ENCODE measurements at regions not wholly inside any gene's neighbourhood (a gene's known extent, or its start where the extent isn't known, plus 50 kb on each side); places are given as distances from the start of the nearest gene placed in this dataset.

DNA sequence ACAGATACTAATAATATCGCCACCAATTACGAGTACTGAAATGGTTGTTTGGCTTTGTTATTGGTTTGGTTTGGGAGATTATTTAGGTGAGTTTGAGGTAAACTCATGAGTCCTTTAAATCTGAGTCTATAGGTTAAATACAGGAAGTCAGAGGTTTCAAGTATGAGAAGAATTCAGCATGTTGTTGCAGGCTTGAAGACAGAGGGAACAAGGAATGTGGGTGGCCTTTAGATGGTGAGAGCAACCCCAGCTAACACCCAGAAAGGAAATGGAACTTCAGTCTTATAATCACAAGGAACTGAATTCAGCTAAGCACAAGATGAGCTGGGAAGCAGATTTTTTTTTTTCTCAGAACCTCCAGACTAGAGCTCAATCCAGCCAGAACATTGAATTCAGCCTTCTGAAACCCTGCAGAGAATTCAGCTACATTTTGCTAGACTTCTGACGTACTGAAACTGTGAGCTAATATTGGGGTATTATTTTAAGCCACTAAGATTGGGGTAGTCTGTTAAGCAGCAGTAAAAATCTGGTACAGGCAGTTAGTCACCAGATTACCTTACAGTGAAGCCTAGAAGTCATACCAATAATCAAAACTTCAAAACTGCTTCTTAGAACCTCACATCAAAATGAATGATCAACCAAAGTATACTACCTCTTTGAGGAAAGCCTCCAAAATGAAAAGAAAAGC is 216.0 kb upstream of the PUM3 start:
- DNase-seq (ENCODE audit: low read depth), result no peak
- H3K4me3 ChIP-seq (ENCODE audit: control insufficient read depth, low read depth, low read length), result no peak overlapping the region
- TF ChIP-seq, protein P1, sequence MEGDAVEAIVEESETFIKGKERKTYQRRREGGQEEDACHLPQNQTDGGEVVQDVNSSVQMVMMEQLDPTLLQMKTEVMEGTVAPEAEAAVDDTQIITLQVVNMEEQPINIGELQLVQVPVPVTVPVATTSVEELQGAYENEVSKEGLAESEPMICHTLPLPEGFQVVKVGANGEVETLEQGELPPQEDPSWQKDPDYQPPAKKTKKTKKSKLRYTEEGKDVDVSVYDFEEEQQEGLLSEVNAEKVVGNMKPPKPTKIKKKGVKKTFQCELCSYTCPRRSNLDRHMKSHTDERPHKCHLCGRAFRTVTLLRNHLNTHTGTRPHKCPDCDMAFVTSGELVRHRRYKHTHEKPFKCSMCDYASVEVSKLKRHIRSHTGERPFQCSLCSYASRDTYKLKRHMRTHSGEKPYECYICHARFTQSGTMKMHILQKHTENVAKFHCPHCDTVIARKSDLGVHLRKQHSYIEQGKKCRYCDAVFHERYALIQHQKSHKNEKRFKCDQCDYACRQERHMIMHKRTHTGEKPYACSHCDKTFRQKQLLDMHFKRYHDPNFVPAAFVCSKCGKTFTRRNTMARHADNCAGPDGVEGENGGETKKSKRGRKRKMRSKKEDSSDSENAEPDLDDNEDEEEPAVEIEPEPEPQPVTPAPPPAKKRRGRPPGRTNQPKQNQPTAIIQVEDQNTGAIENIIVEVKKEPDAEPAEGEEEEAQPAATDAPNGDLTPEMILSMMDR (IDR thresholded peaks at IDR 0.05; ENCODE audit: control insufficient read depth, insufficient read depth, low read depth, low read length, missing control alignments), result no peak

DNA sequence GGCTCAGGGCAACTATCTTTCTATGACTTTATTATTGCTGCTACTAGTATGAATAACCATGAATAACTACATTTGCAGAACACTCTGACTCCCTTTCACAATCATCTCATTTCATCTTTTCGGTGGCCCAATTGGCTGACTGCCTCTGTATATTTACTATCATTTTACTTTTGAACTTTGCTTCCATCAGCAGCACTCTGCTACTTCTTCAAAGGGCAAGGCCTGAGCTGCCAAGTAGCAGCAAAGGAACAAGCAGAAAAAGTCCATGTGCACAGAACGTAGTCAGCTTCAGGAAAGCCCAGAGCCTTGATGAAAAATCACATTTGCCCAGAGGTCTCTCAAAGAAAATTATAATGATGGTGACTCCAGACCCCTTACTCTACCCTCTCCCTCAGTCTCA is 214.5 kb upstream of the PUM3 start:
- no peak overlapping the region for H3K4me3 ChIP-seq (ENCODE audit: control insufficient read depth, low read depth, low read length)
- TF ChIP-seq, protein P1 (IDR thresholded peaks at IDR 0.05; ENCODE audit: control insufficient read depth, insufficient read depth, low read depth, low read length, missing control alignments), result no peak
- DNase-seq (ENCODE audit: low read depth), result no peak

DNA sequence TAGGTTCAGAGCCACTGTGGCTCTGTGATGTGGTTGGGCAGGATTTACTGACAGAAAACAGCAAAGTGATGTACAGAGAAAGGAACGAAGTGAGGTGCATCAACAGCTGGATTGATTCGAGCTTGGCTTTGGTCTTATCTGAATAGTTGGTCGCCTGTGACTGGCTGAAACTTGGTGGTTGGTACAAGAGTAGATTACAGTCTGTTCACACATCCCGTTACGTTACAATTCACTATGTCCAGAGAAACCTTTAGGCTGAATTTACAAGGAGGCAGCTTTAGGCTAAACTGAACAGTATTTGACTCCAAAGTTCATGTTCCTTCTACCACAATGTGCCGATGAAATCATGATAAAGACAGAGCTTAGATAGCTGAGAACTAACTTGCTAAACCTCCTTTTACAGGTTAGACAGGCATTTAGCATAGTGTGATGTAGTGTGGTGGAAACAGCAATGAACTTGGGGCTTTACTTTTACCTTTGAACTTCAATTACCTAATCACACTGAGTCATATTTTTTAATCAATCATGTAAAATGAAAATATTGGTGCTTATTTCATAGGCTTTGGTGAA is 210.2 kb upstream of the PUM3 start:
- TF ChIP-seq, protein P1 (IDR thresholded peaks at IDR 0.05; ENCODE audit: control insufficient read depth, insufficient read depth, low read depth, low read length, missing control alignments), result no peak

DNA sequence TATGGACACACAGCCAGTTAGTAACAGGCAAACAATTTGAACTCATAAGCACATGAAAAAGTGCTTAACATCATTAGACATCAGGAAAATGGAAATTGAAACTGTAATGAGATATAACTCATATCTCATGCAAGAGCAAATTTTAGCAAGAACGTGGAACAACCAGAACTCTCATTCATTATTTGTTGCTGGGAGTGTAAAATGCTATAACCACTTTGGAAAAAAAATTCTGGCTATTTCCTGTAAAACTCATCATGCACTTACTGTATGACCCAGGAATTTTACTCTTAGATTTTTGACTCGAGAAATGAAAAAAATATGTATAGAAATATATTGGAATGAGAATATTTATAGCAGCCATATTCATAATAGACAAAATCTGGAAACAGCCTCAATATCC is 205.7 kb upstream of the PUM3 start:
- TF ChIP-seq, protein P1 (IDR thresholded peaks at IDR 0.05; ENCODE audit: control insufficient read depth, insufficient read depth, low read depth, low read length, missing control alignments), result no peak
- H3K4me3 ChIP-seq (ENCODE audit: control insufficient read depth, low read depth, low read length), result no peak overlapping the region
- DNase-seq (ENCODE audit: low read depth), result no peak

More for the DNA sequence above, 210.2 kb upstream of the PUM3 start:
- H3K4me3 ChIP-seq (ENCODE audit: control insufficient read depth, low read depth, low read length), result no peak overlapping the region
- DNase-seq (ENCODE audit: low read depth), result no peak

DNA sequence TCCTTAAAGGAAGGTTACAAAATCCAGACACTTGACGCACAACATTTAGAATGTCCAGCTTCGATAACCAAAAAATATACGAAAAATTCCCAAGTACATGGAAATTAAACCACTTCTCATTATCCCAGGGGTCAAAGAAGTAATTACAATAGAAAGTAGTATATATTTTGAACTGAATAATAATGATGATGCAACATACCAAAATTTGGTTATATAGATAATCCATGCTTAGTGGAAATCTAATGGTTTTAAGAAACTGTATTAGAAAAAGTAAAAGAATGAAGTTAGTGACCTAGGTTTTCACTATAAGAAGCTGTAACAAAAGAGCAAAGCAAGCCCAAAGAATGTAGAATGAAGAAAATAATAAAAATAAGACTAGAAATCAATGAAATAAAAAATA is 204.0 kb upstream of the PUM3 start:
- DNase-seq (ENCODE audit: low read depth), result no peak
- TF ChIP-seq, protein P1 (IDR thresholded peaks at IDR 0.05; ENCODE audit: control insufficient read depth, insufficient read depth, low read depth, low read length, missing control alignments), result no peak
- H3K4me3 ChIP-seq (ENCODE audit: control insufficient read depth, low read depth, low read length), result no peak overlapping the region

DNA sequence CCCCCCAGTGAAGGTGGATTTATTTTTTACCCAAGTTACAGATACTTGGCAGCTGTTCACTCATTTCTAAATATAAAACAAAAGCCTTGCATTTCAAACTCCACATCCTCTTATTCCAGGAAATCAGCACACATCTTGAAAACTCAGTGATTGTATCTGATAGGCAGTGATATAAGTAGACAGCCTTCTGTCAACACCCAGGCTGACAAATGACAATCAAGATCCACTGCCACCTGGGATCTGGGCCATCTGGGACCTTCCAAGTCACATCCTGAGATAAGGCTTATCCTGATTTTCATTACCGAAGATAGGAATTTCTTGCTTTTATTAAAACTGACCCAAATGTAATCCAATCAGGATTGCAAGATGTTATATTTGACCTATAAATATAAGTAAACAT is 201.3 kb upstream of the PUM3 start:
- no peak overlapping the region for H3K4me3 ChIP-seq (ENCODE audit: control insufficient read depth, low read depth, low read length)
- DNase-seq (ENCODE audit: low read depth), result no peak
- TF ChIP-seq, protein P1 (IDR thresholded peaks at IDR 0.05; ENCODE audit: control insufficient read depth, insufficient read depth, low read depth, low read length, missing control alignments), result no peak
